ENCODE measurements at regions not wholly inside any gene's neighbourhood (a gene's known extent, or its start where the extent isn't known, plus 50 kb on each side); places are given as distances from the start of the nearest gene placed in this dataset.

- DNase-seq: no peak
Measured at GRCh38 chr3:110629917-110630316, 441.7 kb upstream of the NECTIN3 start.

GRCh38 chr3:110644203-110644602, 427.4 kb upstream of the NECTIN3 start:
- DNase-seq: no peak

GRCh38 chr3:110646055-110646454, 425.6 kb upstream of the NECTIN3 start:
- DNase-seq: no peak

GRCh38 chr3:110646496-110646895, 425.1 kb upstream of the NECTIN3 start:
- DNase-seq: no peak

GRCh38 chr3:110647586-110647985, 424.0 kb upstream of the NECTIN3 start:
- no peak for DNase-seq

GRCh38 chr3:110650741-110651140, 420.9 kb upstream of the NECTIN3 start:
- no peak for DNase-seq

GRCh38 chr3:110654843-110655502, 416.6 kb upstream of the NECTIN3 start:
- no peak for DNase-seq

- DNase-seq: no peak
Measured at GRCh38 chr3:110656394-110657025, 415.1 kb upstream of the NECTIN3 start.

- peak; percentile 76 for DNase-seq
Measured at GRCh38 chr3:110664148-110664547, 407.5 kb upstream of the NECTIN3 start.

GRCh38 chr3:110666495-110666894, 405.1 kb upstream of the NECTIN3 start:
- DNase-seq: no peak

GRCh38 chr3:110667216-110667615, 404.4 kb upstream of the NECTIN3 start:
- no peak for DNase-seq

GRCh38 chr3:110670407-110670806, 401.2 kb upstream of the NECTIN3 start:
- DNase-seq: no peak

- no peak for DNase-seq
Measured at GRCh38 chr3:110677506-110677905, 394.1 kb upstream of the NECTIN3 start.

GRCh38 chr3:110679285-110679684, 392.3 kb upstream of the NECTIN3 start:
- no peak for DNase-seq

GRCh38 chr3:110680450-110680849, 391.2 kb upstream of the NECTIN3 start:
- DNase-seq: peak; percentile 8

- DNase-seq: no peak
Measured at GRCh38 chr3:110684466-110684865, 387.1 kb upstream of the NECTIN3 start.

- no peak for DNase-seq
Measured at GRCh38 chr3:110685630-110686029, 386.0 kb upstream of the NECTIN3 start.

- no peak for DNase-seq
Measured at GRCh38 chr3:110686701-110687100, 384.9 kb upstream of the NECTIN3 start.

- DNase-seq: no peak
Measured at GRCh38 chr3:110687138-110687537, 384.5 kb upstream of the NECTIN3 start.

GRCh38 chr3:110697961-110698360, 373.7 kb upstream of the NECTIN3 start:
- peak; percentile 3 for DNase-seq

- DNase-seq: peak; percentile 11
Measured at GRCh38 chr3:110704332-110704731, 367.3 kb upstream of the NECTIN3 start.

GRCh38 chr3:110708156-110708555, 363.5 kb upstream of the NECTIN3 start:
- no peak for DNase-seq

- DNase-seq: no peak
Measured at GRCh38 chr3:110710156-110710555, 361.5 kb upstream of the NECTIN3 start.

GRCh38 chr3:110710603-110711002, 361.0 kb upstream of the NECTIN3 start:
- DNase-seq: no peak

All from EL (cell line).